ENCODE measurements at regions not wholly inside any gene's neighbourhood (a gene's known extent, or its start where the extent isn't known, plus 50 kb on each side); places are given as distances from the start of the nearest gene placed in this dataset.

DNA sequence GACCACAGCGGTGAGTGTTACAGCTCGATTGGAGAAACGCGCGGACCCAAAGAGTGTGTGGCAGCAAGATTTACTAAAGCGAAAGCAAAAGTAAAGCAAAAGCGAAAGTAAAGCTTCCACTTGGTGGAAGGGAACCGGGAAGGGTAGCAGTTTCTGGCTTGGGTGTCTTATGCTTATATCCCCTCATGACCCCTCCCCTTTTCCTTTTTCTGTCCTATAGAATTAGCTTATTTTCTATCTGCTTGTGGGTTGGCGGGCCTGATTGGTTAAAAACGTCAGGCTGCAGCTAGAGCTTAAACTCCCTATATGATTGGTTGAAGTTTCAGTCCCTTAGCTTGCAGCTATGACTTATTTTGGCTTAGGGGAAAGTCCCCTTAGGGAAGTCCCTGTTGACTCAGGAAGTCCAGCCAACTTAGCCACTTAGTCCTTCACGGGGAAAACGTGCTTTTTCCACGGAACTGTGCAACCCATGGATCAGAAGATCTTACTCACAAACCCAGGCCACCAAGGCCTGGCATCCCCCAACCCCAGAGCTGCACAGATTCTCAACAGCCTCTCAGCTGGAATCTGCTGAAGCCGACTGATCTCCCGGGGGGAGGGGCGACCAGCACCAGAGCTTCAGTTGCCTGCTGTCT is 114.2 kb upstream of the ADAMTS16 start:
- Mint-ChIP-seq H3K36me3 (ENCODE audit: low read depth) (no peaks in the 10 kb centered on the region), H3K27ac (no peak overlapping the region), H3K4me3 (no peak overlapping the region), H3K9me3 (ENCODE audit: low read depth) (peaks cover 4% of the 10 kb centered on the region), H3K27me3 (no peaks in the 10 kb centered on the region), H3K4me1 (peaks cover 7% of the 10 kb centered on the region)
- DNase-seq: peak; percentile 33
- intact Hi-C loops (cut with DNase I, micrococcal nuclease): loop anchor here in 1 of 2 experiments (5.0 kb wide), 1 partner anchor 396 kb away; the partner anchor contains the start of gene ICE1
- no peak for ATAC-seq
- POLR2A ChIA-PET: no interaction called here
- CTCF ChIA-PET: no interaction called here

GRCh38 chr5:5026409-5026785 is 113.7 kb upstream of the ADAMTS16 start:
- Mint-ChIP-seq H3K4me1 (peaks cover 7% of the 10 kb centered on the region), H3K27me3 (no peaks in the 10 kb centered on the region), H3K27ac (no peak overlapping the region), H3K4me3 (no peak overlapping the region), H3K36me3 (ENCODE audit: low read depth) (no peaks in the 10 kb centered on the region), H3K9me3 (ENCODE audit: low read depth) (peaks cover 4% of the 10 kb centered on the region)
- no peak for ATAC-seq
- POLR2A ChIA-PET: no interaction called here
- intact Hi-C loops (cut with DNase I, micrococcal nuclease): loop anchor here in 1 of 2 experiments (5.0 kb wide), 1 partner anchor 396 kb away; the partner anchor contains the start of gene ICE1
- CTCF ChIA-PET: no interaction called here
- no peak for DNase-seq

GRCh38 chr5:5031665-5032064 is 108.5 kb upstream of the ADAMTS16 start:
- Mint-ChIP-seq H3K4me3 (no peak overlapping the region), H3K4me1 (no peaks in the 10 kb centered on the region), H3K36me3 (ENCODE audit: low read depth) (no peaks in the 10 kb centered on the region), H3K27me3 (no peaks in the 10 kb centered on the region), H3K9me3 (ENCODE audit: low read depth) (peaks cover 5% of the 10 kb centered on the region), H3K27ac (no peak overlapping the region)
- no peak for DNase-seq
- CTCF ChIA-PET: no interaction called here
- POLR2A ChIA-PET: no interaction called here
- intact Hi-C loops (cut with DNase I, micrococcal nuclease): no loop called here
- no peak for ATAC-seq

DNA sequence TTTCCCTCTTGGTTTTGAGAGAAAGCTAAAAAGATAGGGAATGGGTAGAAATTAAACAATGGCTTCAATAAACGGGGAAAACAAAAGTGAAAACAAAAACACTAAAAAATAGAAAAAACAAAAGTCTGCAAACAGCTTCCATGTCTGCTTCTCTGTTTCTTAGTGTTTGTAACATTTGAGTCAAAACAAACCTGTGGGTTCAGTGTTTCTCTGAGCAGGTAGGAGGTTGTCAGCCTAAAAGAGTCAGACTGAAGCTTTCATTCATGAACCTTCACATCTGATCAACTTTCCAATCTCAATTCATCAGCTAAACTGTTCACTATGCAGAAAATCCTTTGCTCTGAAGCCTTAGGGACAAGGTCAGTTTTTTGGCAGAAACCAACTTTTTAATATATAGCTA is 102.5 kb upstream of the ADAMTS16 start:
- ATAC-seq (no peak), DNase-seq (no peak)
- CTCF ChIA-PET: no interaction called here
- no peak overlapping the region for H3K4me3 Mint-ChIP-seq
- POLR2A ChIA-PET: no interaction called here
- intact Hi-C loops (cut with DNase I, micrococcal nuclease): no loop called here
- no peak overlapping the region for H3K27ac Mint-ChIP-seq
- no peaks in the 10 kb centered on the region for H3K36me3 Mint-ChIP-seq (ENCODE audit: low read depth)
- H3K9me3 Mint-ChIP-seq (ENCODE audit: low read depth): no peaks in the 10 kb centered on the region
- H3K27me3 Mint-ChIP-seq: no peaks in the 10 kb centered on the region
- H3K4me1 Mint-ChIP-seq: no peaks in the 10 kb centered on the region

GRCh38 chr5:5039918-5040317 is 100.2 kb upstream of the ADAMTS16 start:
- Mint-ChIP-seq H3K27me3 (no peaks in the 10 kb centered on the region), H3K4me3 (no peak overlapping the region), H3K27ac (no peak overlapping the region), H3K36me3 (ENCODE audit: low read depth) (no peaks in the 10 kb centered on the region), H3K9me3 (ENCODE audit: low read depth) (no peaks in the 10 kb centered on the region), H3K4me1 (no peaks in the 10 kb centered on the region)
- intact Hi-C loops (cut with DNase I, micrococcal nuclease): no loop called here
- POLR2A ChIA-PET: no interaction called here
- ATAC-seq: no peak
- DNase-seq: no peak
- CTCF ChIA-PET: no interaction called here

DNA sequence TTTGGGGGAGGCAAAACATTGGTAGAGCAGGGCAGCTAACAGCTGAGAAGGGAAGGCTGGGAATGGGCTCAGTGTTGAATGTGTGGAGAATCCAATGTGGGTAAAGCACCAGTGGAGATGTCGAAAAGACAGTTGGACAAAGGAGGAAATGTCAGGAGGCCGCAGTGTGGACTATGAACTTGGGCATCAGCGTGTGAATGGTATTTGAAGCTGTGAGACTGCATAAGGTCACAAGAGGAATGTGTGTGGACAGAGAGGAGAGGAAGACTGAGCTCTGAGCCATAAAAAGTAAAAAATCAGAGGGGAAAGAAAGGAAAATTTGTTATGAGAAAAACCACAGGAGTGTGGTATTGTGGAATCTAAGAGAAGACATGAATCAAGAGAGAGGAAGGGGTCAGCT is 99.4 kb upstream of the ADAMTS16 start:
- ChIA-PET CTCF (interaction anchor here (1.6 kb wide), 1 partner anchor 11 kb away, joined by 4 read pairs; no protein-coding TSS in a partner anchor), POLR2A (no interaction called here)
- intact Hi-C loops (cut with DNase I, micrococcal nuclease): no loop called here
- Mint-ChIP-seq H3K4me3 (no peak overlapping the region), H3K27ac (no peak overlapping the region), H3K36me3 (ENCODE audit: low read depth) (no peaks in the 10 kb centered on the region), H3K9me3 (ENCODE audit: low read depth) (no peaks in the 10 kb centered on the region), H3K4me1 (no peaks in the 10 kb centered on the region), H3K27me3 (no peaks in the 10 kb centered on the region)
- DNase-seq: no peak
- no peak for ATAC-seq

DNA sequence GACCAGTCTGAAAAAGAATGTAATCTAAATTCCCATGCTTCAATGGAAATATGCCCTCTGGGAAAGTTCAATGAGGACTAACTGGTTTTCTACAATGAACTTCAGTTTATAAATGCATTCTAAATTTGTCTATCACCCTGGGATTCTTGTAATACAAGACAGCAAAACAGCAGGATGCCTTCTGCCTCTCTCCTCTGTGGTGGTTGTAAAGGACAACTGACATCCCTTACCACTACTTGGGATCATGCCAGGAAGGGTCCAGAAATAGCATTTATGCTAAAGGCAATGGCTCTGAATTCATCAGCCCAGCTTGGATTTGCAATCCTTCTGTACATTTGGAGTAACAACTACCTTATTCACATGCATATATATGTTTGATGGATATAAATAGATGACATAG is 97.3 kb upstream of the ADAMTS16 start:
- H3K4me3 Mint-ChIP-seq: no peak overlapping the region
- no peaks in the 10 kb centered on the region for H3K9me3 Mint-ChIP-seq (ENCODE audit: low read depth)
- H3K27ac Mint-ChIP-seq: no peak overlapping the region
- DNase-seq (no peak), ATAC-seq (no peak)
- no peaks in the 10 kb centered on the region for H3K27me3 Mint-ChIP-seq
- no peaks in the 10 kb centered on the region for H3K36me3 Mint-ChIP-seq (ENCODE audit: low read depth)
- intact Hi-C loops (cut with DNase I, micrococcal nuclease): no loop called here
- ChIA-PET POLR2A (no interaction called here), CTCF (no interaction called here)
- H3K4me1 Mint-ChIP-seq: no peaks in the 10 kb centered on the region

DNA sequence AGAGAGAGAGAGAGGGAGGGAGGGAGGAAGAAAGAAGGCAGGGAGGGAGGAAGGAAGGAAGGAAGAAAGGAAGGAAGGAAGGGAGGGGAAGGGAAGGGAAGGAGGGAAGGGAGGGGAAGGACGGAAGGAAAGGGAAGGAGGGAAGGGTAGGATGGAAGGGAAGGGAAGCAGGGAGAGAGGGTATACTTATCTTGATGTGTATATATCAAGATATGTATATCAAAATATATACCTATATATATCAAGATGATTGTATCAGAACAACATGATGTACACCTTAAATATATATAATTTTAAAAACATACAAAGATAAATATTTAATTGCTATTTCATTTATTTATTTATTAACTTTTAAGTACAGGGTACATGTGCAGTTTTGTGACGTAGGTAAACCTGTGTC is 96.8 kb upstream of the ADAMTS16 start:
- Mint-ChIP-seq H3K4me3 (no peak overlapping the region), H3K36me3 (ENCODE audit: low read depth) (no peaks in the 10 kb centered on the region)
- POLR2A ChIA-PET: no interaction called here

GRCh38 chr5:5044247-5044840 is 95.8 kb upstream of the ADAMTS16 start:
- H3K4me1 Mint-ChIP-seq: no peaks in the 10 kb centered on the region
- H3K27ac Mint-ChIP-seq: no peak overlapping the region
- DNase-seq (no peak), ATAC-seq (no peak)
- no peaks in the 10 kb centered on the region for H3K36me3 Mint-ChIP-seq (ENCODE audit: low read depth)
- no peaks in the 10 kb centered on the region for H3K27me3 Mint-ChIP-seq
- ChIA-PET CTCF (interaction anchor here (1.1 kb wide), 1 partner anchor 9 kb away, joined by 3 read pairs; no protein-coding TSS in a partner anchor), POLR2A (no interaction called here)
- no peak overlapping the region for H3K4me3 Mint-ChIP-seq
- intact Hi-C loops (cut with DNase I, micrococcal nuclease): no loop called here
- no peaks in the 10 kb centered on the region for H3K9me3 Mint-ChIP-seq (ENCODE audit: low read depth)

More for the DNA sequence above, 96.8 kb upstream of the ADAMTS16 start:
- H3K27ac Mint-ChIP-seq: no peak overlapping the region
- intact Hi-C loops (cut with DNase I, micrococcal nuclease): no loop called here
- H3K4me1 Mint-ChIP-seq: no peaks in the 10 kb centered on the region
- no peaks in the 10 kb centered on the region for H3K27me3 Mint-ChIP-seq
- CTCF ChIA-PET: no interaction called here
- no peaks in the 10 kb centered on the region for H3K9me3 Mint-ChIP-seq (ENCODE audit: low read depth)
- ATAC-seq (no peak), DNase-seq (no peak)

DNA sequence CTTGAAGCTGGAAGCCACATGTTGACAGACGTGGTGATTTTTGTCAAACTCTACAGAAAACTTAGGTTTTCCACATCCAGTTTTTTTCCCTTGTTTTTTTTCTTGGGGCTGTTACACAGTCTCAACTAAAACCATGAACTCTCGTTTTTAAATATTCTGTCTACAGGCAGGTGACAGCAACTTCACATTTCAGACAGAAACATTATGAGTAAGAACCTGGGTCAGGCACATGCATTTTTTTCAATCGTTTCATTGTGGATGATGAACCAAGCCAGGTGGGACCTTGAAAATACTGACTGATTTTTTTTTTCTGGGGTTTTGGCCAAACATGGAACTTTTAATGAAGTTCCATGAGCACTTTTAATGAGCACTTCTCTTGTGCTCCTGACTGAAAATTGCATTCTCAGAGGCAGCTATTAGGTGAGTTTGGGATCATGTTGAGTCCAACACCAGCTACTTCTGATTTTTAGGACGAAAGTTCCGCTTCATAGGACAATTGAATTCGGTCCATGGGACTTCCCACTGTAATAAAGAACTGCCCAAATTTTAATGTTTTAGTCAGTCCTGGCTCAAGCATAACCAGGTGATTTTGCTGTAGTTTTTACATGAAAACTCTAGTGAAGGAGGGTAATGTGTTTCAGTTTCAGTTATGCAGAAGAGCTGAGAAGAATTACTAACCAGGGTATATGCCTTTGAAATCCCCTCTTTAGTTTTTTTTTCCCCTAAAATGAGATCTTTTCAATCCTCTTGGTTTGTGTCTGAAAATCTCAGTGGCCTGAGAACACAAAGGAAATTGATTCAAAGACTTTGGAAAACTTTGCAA is 93.2 kb upstream of the ADAMTS16 start:
- ATAC-seq: no peak
- intact Hi-C loops (cut with DNase I, micrococcal nuclease): no loop called here
- POLR2A ChIA-PET: no interaction called here

GRCh38 chr5:5050801-5051200 is 89.3 kb upstream of the ADAMTS16 start:
- H3K36me3 Mint-ChIP-seq (ENCODE audit: low read depth): no peaks in the 10 kb centered on the region
- CTCF ChIA-PET: interaction anchor here (1.7 kb wide), 1 partner anchor 9 kb away, joined by 4 read pairs; no protein-coding TSS in a partner anchor
- ATAC-seq (no peak), DNase-seq (no peak)
- no peaks in the 10 kb centered on the region for H3K4me1 Mint-ChIP-seq
- H3K27me3 Mint-ChIP-seq: no peaks in the 10 kb centered on the region
- H3K27ac Mint-ChIP-seq: no peak overlapping the region
- POLR2A ChIA-PET: no interaction called here
- H3K4me3 Mint-ChIP-seq: no peak overlapping the region
- intact Hi-C loops (cut with DNase I, micrococcal nuclease): no loop called here
- no peaks in the 10 kb centered on the region for H3K9me3 Mint-ChIP-seq (ENCODE audit: low read depth)

More for the DNA sequence above, 93.2 kb upstream of the ADAMTS16 start:
- Mint-ChIP-seq H3K36me3 (ENCODE audit: low read depth) (no peaks in the 10 kb centered on the region), H3K4me3 (no peak overlapping the region), H3K9me3 (ENCODE audit: low read depth) (no peaks in the 10 kb centered on the region), H3K27me3 (no peaks in the 10 kb centered on the region), H3K4me1 (no peaks in the 10 kb centered on the region), H3K27ac (no peak overlapping the region)
- DNase-seq: no peak
- CTCF ChIA-PET: no interaction called here

DNA sequence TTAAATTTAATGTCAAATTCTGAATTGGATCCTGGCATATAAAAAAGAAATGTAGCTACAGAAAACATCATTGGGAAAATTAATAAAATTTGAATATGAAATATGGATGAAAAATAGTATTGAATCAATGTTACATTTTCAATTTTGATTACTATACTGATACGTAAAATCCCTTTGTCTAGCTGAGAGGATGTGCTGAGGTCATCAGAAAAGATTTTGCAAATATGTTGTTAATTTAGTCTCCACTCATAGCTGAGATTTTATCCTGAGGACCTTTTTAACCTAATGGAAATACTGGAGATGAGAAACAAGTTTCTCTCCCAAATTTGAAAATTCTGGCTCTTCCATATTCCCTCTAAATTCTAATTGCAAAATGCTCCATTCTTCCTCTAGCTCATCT is 84.4 kb upstream of the ADAMTS16 start:
- CTCF ChIA-PET: interaction anchor here (0.7 kb wide), 1 partner anchor 14 kb away, joined by 4 read pairs; no protein-coding TSS in a partner anchor
- Mint-ChIP-seq H3K27ac (no peak overlapping the region), H3K9me3 (ENCODE audit: low read depth) (peaks cover 2% of the 10 kb centered on the region), H3K4me3 (no peak overlapping the region), H3K27me3 (no peaks in the 10 kb centered on the region), H3K36me3 (ENCODE audit: low read depth) (no peaks in the 10 kb centered on the region), H3K4me1 (no peaks in the 10 kb centered on the region)
- intact Hi-C loops (cut with DNase I, micrococcal nuclease): no loop called here
- POLR2A ChIA-PET: no interaction called here
- no peak for DNase-seq
- ATAC-seq: no peak

All from activated CD4-positive, alpha-beta T cell treated with anti-CD3 and anti-CD28 coated beads for 36 hours (primary cell).